ENCODE measurements at regions not wholly inside any gene's neighbourhood (a gene's known extent, or its start where the extent isn't known, plus 50 kb on each side); places are given as distances from the start of the nearest gene placed in this dataset.

DNA sequence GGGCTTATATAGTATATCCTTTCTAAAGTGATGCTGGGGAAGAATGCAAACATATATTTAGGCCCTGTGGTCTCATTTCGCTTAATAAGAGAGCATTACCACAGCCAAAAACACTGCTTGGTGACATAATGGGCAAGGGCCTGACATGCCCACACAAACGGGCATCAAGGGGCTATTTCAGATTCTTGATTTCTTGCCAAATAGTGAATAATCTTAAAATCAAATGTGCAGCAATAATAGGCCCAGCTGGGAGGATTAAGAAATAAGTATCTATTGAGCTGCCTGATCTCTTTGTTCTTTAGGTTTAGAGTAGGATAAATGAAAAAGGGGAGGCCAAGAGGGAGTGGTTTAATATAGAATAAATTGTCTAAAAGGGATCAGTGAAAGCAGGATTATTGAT is 241.0 kb upstream of the GBE1 start (continued):
- TF ChIP-seq ZNF462 (CRISPR knock-in tag; IDR thresholded peaks at IDR 0.05) (no peak), ZNF331 (CRISPR knock-in tag; IDR thresholded peaks at IDR 0.05; ENCODE audit: low read depth) (no peak), ZNF114 (CRISPR knock-in tag; IDR thresholded peaks at IDR 0.05) (no peak)
- TF ChIP-seq, protein P1, sequence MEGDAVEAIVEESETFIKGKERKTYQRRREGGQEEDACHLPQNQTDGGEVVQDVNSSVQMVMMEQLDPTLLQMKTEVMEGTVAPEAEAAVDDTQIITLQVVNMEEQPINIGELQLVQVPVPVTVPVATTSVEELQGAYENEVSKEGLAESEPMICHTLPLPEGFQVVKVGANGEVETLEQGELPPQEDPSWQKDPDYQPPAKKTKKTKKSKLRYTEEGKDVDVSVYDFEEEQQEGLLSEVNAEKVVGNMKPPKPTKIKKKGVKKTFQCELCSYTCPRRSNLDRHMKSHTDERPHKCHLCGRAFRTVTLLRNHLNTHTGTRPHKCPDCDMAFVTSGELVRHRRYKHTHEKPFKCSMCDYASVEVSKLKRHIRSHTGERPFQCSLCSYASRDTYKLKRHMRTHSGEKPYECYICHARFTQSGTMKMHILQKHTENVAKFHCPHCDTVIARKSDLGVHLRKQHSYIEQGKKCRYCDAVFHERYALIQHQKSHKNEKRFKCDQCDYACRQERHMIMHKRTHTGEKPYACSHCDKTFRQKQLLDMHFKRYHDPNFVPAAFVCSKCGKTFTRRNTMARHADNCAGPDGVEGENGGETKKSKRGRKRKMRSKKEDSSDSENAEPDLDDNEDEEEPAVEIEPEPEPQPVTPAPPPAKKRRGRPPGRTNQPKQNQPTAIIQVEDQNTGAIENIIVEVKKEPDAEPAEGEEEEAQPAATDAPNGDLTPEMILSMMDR (conservative IDR thresholded peaks at IDR 0.05; ENCODE audit: low read depth in 2 of 2), result no peak

DNA sequence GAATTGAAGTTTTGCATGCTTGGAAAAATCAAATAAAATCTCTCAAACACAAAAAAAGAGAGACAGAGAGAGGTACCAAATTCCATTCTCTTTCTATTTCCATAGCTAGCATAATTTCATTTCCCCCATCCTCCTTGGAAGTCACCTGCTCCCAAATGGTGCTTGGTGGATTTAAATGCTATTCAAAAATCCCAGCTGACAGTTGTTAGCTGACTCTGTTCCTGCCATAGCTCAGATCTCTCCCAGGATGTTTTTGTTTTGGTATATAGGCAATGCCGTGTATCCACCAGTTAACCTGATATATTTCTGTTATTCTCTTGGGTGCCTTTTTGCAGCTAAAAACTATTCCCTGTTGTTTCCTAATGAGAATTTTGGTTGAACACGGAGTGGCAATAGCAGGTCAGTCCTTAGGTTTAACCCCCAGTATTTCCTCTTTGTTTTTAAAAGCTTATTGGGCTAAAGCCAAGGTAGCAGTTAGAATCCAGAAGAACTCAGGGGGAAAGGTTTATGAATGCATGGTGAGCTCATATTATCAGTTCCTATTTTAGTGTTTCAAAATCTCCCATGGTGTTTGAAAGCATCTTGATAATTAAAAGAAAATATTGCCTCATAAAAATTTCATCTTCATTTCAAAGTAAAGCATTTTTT is 240.0 kb upstream of the GBE1 start:
- H3K4me3 Mint-ChIP-seq, result no peak overlapping the region
- peaks cover 1% of the 10 kb centered on the region for H3K36me3 Mint-ChIP-seq (ENCODE audit: low read depth)
- TF ChIP-seq POLR2AphosphoS5 (IDR thresholded peaks at IDR 0.05; ENCODE audit: low read depth) (no peak), ZNF114 (CRISPR knock-in tag; IDR thresholded peaks at IDR 0.05) (no peak), ZNF331 (CRISPR knock-in tag; IDR thresholded peaks at IDR 0.05; ENCODE audit: low read depth) (no peak), ZNF462 (CRISPR knock-in tag; IDR thresholded peaks at IDR 0.05) (no peak), NANOG (IDR thresholded peaks at IDR 0.05; ENCODE audit: borderline replicate concordance) (no peak)

More for the DNA sequence above, 240.0 kb upstream of the GBE1 start:
- H3F3A ChIP-seq (replicated peaks; ENCODE audit: low read depth), result no peaks in the 10 kb centered on the region
- no peaks in the 10 kb centered on the region for H3K79me2 ChIP-seq (replicated peaks; ENCODE audit: insufficient read depth)
- Mint-ChIP-seq H3K27ac (no peak overlapping the region), H3K27me3 (ENCODE audit: insufficient read depth, low read depth, poor library complexity) (no peaks in the 10 kb centered on the region), H3K4me1 (peaks cover 30% of the 10 kb centered on the region), H3K9me3 (peaks cover under 1% of the 10 kb centered on the region)
- ATAC-seq (no peak), DNase-seq (ENCODE audit: low spot score) (no peak)
- no peak overlapping the region for H3K27ac ChIP-seq (ENCODE audit: low read depth)
- H4K20me1 ChIP-seq (replicated peaks; ENCODE audit: insufficient read depth), result no peaks in the 10 kb centered on the region
- H3K4me2 ChIP-seq, result no peak overlapping the region
- no peaks in the 10 kb centered on the region for H3K36me3 ChIP-seq (ENCODE audit: insufficient read depth)
- H3K9me2 ChIP-seq (ENCODE audit: insufficient read depth), result no peaks in the 10 kb centered on the region
- H2AFZ ChIP-seq, result no peak overlapping the region
- no peak overlapping the region for H3K4me3 ChIP-seq
- H3K27me3 ChIP-seq (ENCODE audit: insufficient read depth), result no peaks in the 10 kb centered on the region
- H3K4me1 ChIP-seq (ENCODE audit: insufficient read depth), result peaks cover 21% of the 10 kb centered on the region; the same call in 1 of the 2 replicates
